Epithelial cell of esophagus (primary cell): ENCODE measurements at regions not wholly inside any gene's neighbourhood (a gene's known extent, or its start where the extent isn't known, plus 50 kb on each side); places are given as distances from the start of the nearest gene placed in this dataset.

ENCODE experiments used
- DNase-seq: peaks from one replicate; pipeline ENCODE4 v3.0.0; 2010; ENCODE audit warnings: low read depth
- H3K4me3 ChIP-seq: 2 replicates; pipeline ENCODE4 v1.5.1; 2011; ENCODE audit warnings: mild to moderate bottlenecking, low read length, control low read depth
- CTCF ChIP-seq: IDR thresholded peaks from 2 replicates; pipeline ENCODE4 v1.5.1; 2011; ENCODE audit warnings: low read depth, mild to moderate bottlenecking, low read length, control low read depth, inconsistent platforms; ENCODE audit not compliant: insufficient read depth; ENCODE audit errors: missing control alignments

- no peak for DNase-seq
- TF ChIP-seq CTCF = no peak
- no peak overlapping the region for H3K4me3 ChIP-seq
These were observed 103.8 kb downstream of the CRYAA start for GRCh38 chr21:43272591-43272990.

GRCh38 chr21:43271452-43272020, 102.7 kb downstream of the CRYAA start:
- TF ChIP-seq CTCF = no peak
- no peak for DNase-seq

GRCh38 chr21:43270800-43271301, 102.0 kb downstream of the CRYAA start:
- H3K4me3 ChIP-seq = no peak overlapping the region
- no peak for DNase-seq
- no peak for TF ChIP-seq CTCF

More at GRCh38 chr21:43271452-43272020, 102.7 kb downstream of the CRYAA start:
- H3K4me3 ChIP-seq = no peak overlapping the region

GRCh38 chr21:43269957-43270705, 101.3 kb downstream of the CRYAA start:
- TF ChIP-seq CTCF = no peak
- H3K4me3 ChIP-seq = no peak overlapping the region
- no peak for DNase-seq

GRCh38 chr21:43269440-43269839, 100.6 kb downstream of the CRYAA start:
- no peak overlapping the region for H3K4me3 ChIP-seq
- DNase-seq = no peak
- TF ChIP-seq CTCF = no peak

GRCh38 chr21:43268804-43269186, 100.0 kb downstream of the CRYAA start:
- TF ChIP-seq CTCF = no peak
- no peak for DNase-seq
- H3K4me3 ChIP-seq = no peak overlapping the region
